Stomach (tissue), 4 donors: ENCODE measurements at regions not wholly inside any gene's neighbourhood (a gene's known extent, or its start where the extent isn't known, plus 50 kb on each side); places are given as distances from the start of the nearest gene placed in this dataset.

Source experiments
- CTCF ChIP-seq, 7 experiments: fragments of 450-650 bp in 4 of 7; fragments of 200-600 bp in 3 of 7; sonication (generic) in 3 of 7; IDR thresholded peaks; one replicate each; pipeline ENCODE4 v1.5.1; 2016 to 2019; ENCODE audit warnings: antibody characterized with exemption in 7 of 7, control low read depth in 2 of 7, mild to moderate bottlenecking in 1 of 7
- POLR2A ChIP-seq, 4 donors: fragments of 450-650 bp; IDR thresholded peaks; one replicate each; pipeline ENCODE4 v1.6.1; 2016; ENCODE audit warnings: antibody characterized with exemption in 4 of 4, control low read depth in 2 of 4, mild to moderate bottlenecking in 1 of 4, moderate library complexity in 1 of 4

- TF ChIP-seq CTCF (IDR thresholded peaks at IDR 0.05) (no peak), POLR2A (IDR thresholded peaks at IDR 0.05) (no peak)
Observed at GRCh38 chr12:38484821-38485449, 168.4 kb downstream of the ALG10B start.
